HFFc6 (cell line): ENCODE measurements at regions not wholly inside any gene's neighbourhood (a gene's known extent, or its start where the extent isn't known, plus 50 kb on each side); places are given as distances from the start of the nearest gene placed in this dataset.

ENCODE experiments used
- DNase-seq: peaks from one replicate; pipeline ENCODE4 v3.0.0-alpha.2; 2018
- H3K27ac Mint-ChIP-seq: 2 replicates; pipeline ENCODE4 v1.8.0; 2020; ENCODE audit warnings: mild to moderate bottlenecking, mixed read lengths
- H3K27me3 Mint-ChIP-seq: 2 replicates; pipeline ENCODE4 v1.8.0; 2021; ENCODE audit warnings: mild to moderate bottlenecking, moderate library complexity, mixed read lengths; ENCODE audit not compliant: insufficient read depth
- H3K36me3 Mint-ChIP-seq: 2 replicates; pipeline ENCODE4 v1.8.0; 2021; ENCODE audit warnings: low read depth, mixed read lengths
- H3K4me1 Mint-ChIP-seq: 2 replicates; pipeline ENCODE4 v1.8.0; 2020; ENCODE audit warnings: low read depth, mixed read lengths
- H3K4me3 Mint-ChIP-seq: 2 replicates; pipeline ENCODE4 v1.8.0; 2020; ENCODE audit warnings: mild to moderate bottlenecking, moderate library complexity, mixed read lengths
- H3K9me3 Mint-ChIP-seq: 2 replicates; pipeline ENCODE4 v1.8.0; 2020; ENCODE audit warnings: mild to moderate bottlenecking, mixed read lengths
- CTCF ChIP-seq: fragments of 200-600 bp; sonication (generic); IDR thresholded peaks from 2 replicates; pipeline ENCODE4 v1.5.0; 2021; ENCODE audit warnings: antibody characterized with exemption, mild to moderate bottlenecking

GRCh38 chr9:80061940-80062339, 490.2 kb downstream of the TLE4 start:
- TF ChIP-seq CTCF: no peak
- Mint-ChIP-seq H3K27ac (peak overlapping the region; percentile 85), H3K36me3 (peaks cover 8% of the 10 kb centered on the region; the same call in 1 of the 2 replicates), H3K4me3 (peak overlapping the region; percentile 41; the same call in 1 of the 2 replicates), H3K27me3 (peaks cover 4% of the 10 kb centered on the region), H3K4me1 (peaks cover 38% of the 10 kb centered on the region), H3K9me3 (peaks cover 4% of the 10 kb centered on the region; the same call in 1 of the 2 replicates)
- DNase-seq: peak; percentile 97

GRCh38 chr9:80061096-80061495, 489.3 kb downstream of the TLE4 start:
- no peak for DNase-seq
- TF ChIP-seq CTCF: no peak

GRCh38 chr9:80059979-80060378, 488.2 kb downstream of the TLE4 start:
- no peak for TF ChIP-seq CTCF
- Mint-ChIP-seq H3K4me1 (peaks cover 38% of the 10 kb centered on the region), H3K27me3 (peaks cover 4% of the 10 kb centered on the region), H3K27ac (no peak overlapping the region), H3K4me3 (no peak overlapping the region), H3K36me3 (peaks cover 8% of the 10 kb centered on the region; the same call in 1 of the 2 replicates), H3K9me3 (peaks cover 4% of the 10 kb centered on the region; the same call in 1 of the 2 replicates)
- DNase-seq: no peak

More at GRCh38 chr9:80061096-80061495, 489.3 kb downstream of the TLE4 start:
- Mint-ChIP-seq H3K4me1 (peaks cover 38% of the 10 kb centered on the region), H3K27ac (peak overlapping the region; percentile 85), H3K4me3 (no peak overlapping the region; the same call in 1 of the 2 replicates), H3K36me3 (peaks cover 8% of the 10 kb centered on the region; the same call in 1 of the 2 replicates), H3K27me3 (peaks cover 4% of the 10 kb centered on the region), H3K9me3 (peaks cover 4% of the 10 kb centered on the region; the same call in 1 of the 2 replicates)

GRCh38 chr9:80059191-80059590, 487.4 kb downstream of the TLE4 start:
- Mint-ChIP-seq H3K27me3 (peaks cover 4% of the 10 kb centered on the region), H3K36me3 (peaks cover 8% of the 10 kb centered on the region; the same call in 1 of the 2 replicates), H3K9me3 (peaks cover 4% of the 10 kb centered on the region; the same call in 1 of the 2 replicates), H3K4me1 (peaks cover 36% of the 10 kb centered on the region), H3K27ac (no peak overlapping the region), H3K4me3 (no peak overlapping the region)
- no peak for DNase-seq
- no peak for TF ChIP-seq CTCF

GRCh38 chr9:80052830-80053229, 481.1 kb downstream of the TLE4 start:
- H3K27ac Mint-ChIP-seq: no peak overlapping the region
- no peaks in the 10 kb centered on the region for H3K4me1 Mint-ChIP-seq
- 0 out of 2 replicates have a peak, but pooled peaks cover 4% of the 10 kb centered on the region for H3K27me3 Mint-ChIP-seq

More at GRCh38 chr9:80052830-80053229, 481.1 kb downstream of the TLE4 start:
- TF ChIP-seq CTCF: no peak
- DNase-seq: no peak
- H3K9me3 Mint-ChIP-seq: peaks cover 7% of the 10 kb centered on the region; the same call in 1 of the 2 replicates
- no peaks in the 10 kb centered on the region; the same call in 1 of the 2 replicates for H3K36me3 Mint-ChIP-seq
- no peak overlapping the region for H3K4me3 Mint-ChIP-seq
